ENCODE measurements at regions not wholly inside any gene's neighbourhood (a gene's known extent, or its start where the extent isn't known, plus 50 kb on each side); places are given as distances from the start of the nearest gene placed in this dataset.

GRCh38 chr5:1974501-1975405 lies 92.0 kb upstream of the IRX4 start:
- TF ChIP-seq CTCF (conservative IDR thresholded peaks at IDR 0.05; ENCODE audit: low read length) = no peak

DNA sequence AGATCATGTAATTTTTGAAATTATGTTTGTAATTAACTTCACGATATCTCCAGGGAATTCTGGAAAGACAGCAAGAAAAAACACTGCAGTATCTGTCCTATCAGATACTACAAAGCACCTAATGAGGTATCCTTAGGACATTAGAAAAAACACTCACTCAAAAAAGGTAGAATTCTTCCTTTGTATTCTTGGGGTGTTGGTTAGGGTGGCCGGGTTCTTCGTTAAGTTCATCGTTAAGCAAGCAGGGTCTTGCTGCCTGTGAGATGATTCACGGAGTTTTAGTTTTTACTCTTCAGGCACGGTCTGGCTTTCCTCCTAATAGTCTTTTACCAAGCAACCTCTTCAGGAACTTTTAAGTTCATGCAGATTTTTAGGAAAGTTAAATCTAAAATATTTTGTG lies 91.4 kb upstream of the IRX4 start:
- H3K4me3 ChIP-seq (ENCODE audit: low read length) = no peak overlapping the region
- no peak for DNase-seq (ENCODE audit: low read depth)
- no peak for TF ChIP-seq CTCF (conservative IDR thresholded peaks at IDR 0.05; ENCODE audit: low read length)

More at GRCh38 chr5:1974501-1975405, 92.0 kb upstream of the IRX4 start:
- no peak for DNase-seq (ENCODE audit: low read depth)
- H3K4me3 ChIP-seq (ENCODE audit: low read length) = no peak overlapping the region

- H3K4me3 ChIP-seq (ENCODE audit: low read length) = no peak overlapping the region
- DNase-seq (ENCODE audit: low read depth) = no peak
- no peak for TF ChIP-seq CTCF (conservative IDR thresholded peaks at IDR 0.05; ENCODE audit: low read length)
These were observed 90.8 kb upstream of the IRX4 start for GRCh38 chr5:1973391-1974013.

DNA sequence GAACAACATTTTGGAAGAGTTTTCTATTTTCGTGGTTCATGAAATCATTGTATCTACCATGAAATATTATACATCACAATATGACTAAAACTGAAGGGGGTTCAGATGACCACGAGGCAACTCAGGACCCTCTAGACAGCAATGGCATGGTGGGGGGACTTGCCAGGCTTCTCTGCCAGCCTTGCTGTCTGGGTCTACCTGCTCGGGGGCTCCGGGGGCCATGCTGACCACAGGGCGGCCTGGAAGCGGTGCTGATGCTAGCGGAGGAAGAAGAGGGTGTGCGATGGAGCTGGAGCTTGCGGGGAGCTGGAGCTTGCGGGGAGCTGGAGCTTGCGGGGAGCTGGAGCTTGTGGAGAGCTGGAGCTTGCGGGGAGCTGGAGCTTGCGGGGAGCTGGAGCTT lies 89.2 kb upstream of the IRX4 start:
- DNase-seq (ENCODE audit: low read depth) = no peak
- TF ChIP-seq CTCF (conservative IDR thresholded peaks at IDR 0.05; ENCODE audit: low read length) = no peak
- H3K4me3 ChIP-seq (ENCODE audit: low read length) = no peak overlapping the region

GRCh38 chr5:1967736-1968135 lies 85.0 kb upstream of the IRX4 start:
- no peak overlapping the region for H3K4me3 ChIP-seq (ENCODE audit: low read length)
- DNase-seq (ENCODE audit: low read depth) = no peak

GRCh38 chr5:1966461-1966860 lies 83.7 kb upstream of the IRX4 start:
- no peak for TF ChIP-seq CTCF (conservative IDR thresholded peaks at IDR 0.05; ENCODE audit: low read length)
- H3K4me3 ChIP-seq (ENCODE audit: low read length) = no peak overlapping the region
- DNase-seq (ENCODE audit: low read depth) = no peak

More at GRCh38 chr5:1967736-1968135, 85.0 kb upstream of the IRX4 start:
- no peak for TF ChIP-seq CTCF (conservative IDR thresholded peaks at IDR 0.05; ENCODE audit: low read length)

- TF ChIP-seq CTCF (conservative IDR thresholded peaks at IDR 0.05; ENCODE audit: low read length) = no peak
- no peak for DNase-seq (ENCODE audit: low read depth)
- no peak overlapping the region for H3K4me3 ChIP-seq (ENCODE audit: low read length)
These were observed 83.2 kb upstream of the IRX4 start for GRCh38 chr5:1965925-1966324.

All from AG10803 (cell line).